SH-SY5Y (cell line): ENCODE measurements at regions not wholly inside any gene's neighbourhood (a gene's known extent, or its start where the extent isn't known, plus 50 kb on each side); places are given as distances from the start of the nearest gene placed in this dataset.

Experiments used
- GATA2 ChIP-seq: IDR thresholded peaks from 2 replicates; pipeline ENCODE4 v1.6.1; 2011; ENCODE audit warnings: mild to moderate bottlenecking, low read depth, low read length
- GATA3 ChIP-seq: IDR thresholded peaks from 2 replicates; pipeline ENCODE4 v1.6.1; 2011; ENCODE audit warnings: low read depth, mild to moderate bottlenecking, low read length, moderate library complexity

- TF ChIP-seq GATA3 (no peak), GATA2 (no peak)
Measured at GRCh38 chr3:40996382-40996781, 202.9 kb upstream of the CTNNB1 start.
